ENCODE measurements at regions not wholly inside any gene's neighbourhood (a gene's known extent, or its start where the extent isn't known, plus 50 kb on each side); places are given as distances from the start of the nearest gene placed in this dataset.

- no peak for TF ChIP-seq POLR2AphosphoS5 (IDR thresholded peaks at IDR 0.05; ENCODE audit: low read depth, low read length)
- TF ChIP-seq SIN3A (IDR thresholded peaks at IDR 0.05; ENCODE audit: borderline replicate concordance, insufficient read depth, low read length), result no peak
- no peak for TF ChIP-seq TAF1 (IDR thresholded peaks at IDR 0.05; ENCODE audit: borderline replicate concordance, insufficient read depth, low read length)
- TF ChIP-seq REST (IDR thresholded peaks at IDR 0.05; ENCODE audit: insufficient read depth in 1 of 2, low read depth in 2 of 2, low read length in 2 of 2), result no peak
- no peak for TF ChIP-seq FOXP2 (optimal IDR thresholded peaks at IDR 0.05; ENCODE audit: borderline replicate concordance, extremely low read depth, extremely low read length, insufficient read depth)
These were observed 633.4 kb upstream of the EPHA7 start for GRCh38 chr6:94052749-94053148.

- no peak for TF ChIP-seq FOXP2 (optimal IDR thresholded peaks at IDR 0.05; ENCODE audit: borderline replicate concordance, extremely low read depth, extremely low read length, insufficient read depth)
- TF ChIP-seq POLR2AphosphoS5 (IDR thresholded peaks at IDR 0.05; ENCODE audit: low read depth, low read length), result no peak
- no peak for TF ChIP-seq SIN3A (IDR thresholded peaks at IDR 0.05; ENCODE audit: borderline replicate concordance, insufficient read depth, low read length)
- TF ChIP-seq REST (IDR thresholded peaks at IDR 0.05; ENCODE audit: insufficient read depth in 1 of 2, low read depth in 2 of 2, low read length in 2 of 2), result no peak
- no peak for TF ChIP-seq TAF1 (IDR thresholded peaks at IDR 0.05; ENCODE audit: borderline replicate concordance, insufficient read depth, low read length)
These were observed 631.2 kb upstream of the EPHA7 start for GRCh38 chr6:94050515-94050914.

- TF ChIP-seq SIN3A (IDR thresholded peaks at IDR 0.05; ENCODE audit: borderline replicate concordance, insufficient read depth, low read length), result no peak
- no peak for TF ChIP-seq FOXP2 (optimal IDR thresholded peaks at IDR 0.05; ENCODE audit: borderline replicate concordance, extremely low read depth, extremely low read length, insufficient read depth)
- TF ChIP-seq TAF1 (IDR thresholded peaks at IDR 0.05; ENCODE audit: borderline replicate concordance, insufficient read depth, low read length), result no peak
- no peak for TF ChIP-seq POLR2AphosphoS5 (IDR thresholded peaks at IDR 0.05; ENCODE audit: low read depth, low read length)
- no peak for TF ChIP-seq REST (IDR thresholded peaks at IDR 0.05; ENCODE audit: insufficient read depth in 1 of 2, low read depth in 2 of 2, low read length in 2 of 2)
These were observed 629.6 kb upstream of the EPHA7 start for GRCh38 chr6:94049001-94049400.

GRCh38 chr6:94045099-94045829, 625.9 kb upstream of the EPHA7 start:
- TF ChIP-seq POLR2AphosphoS5 (IDR thresholded peaks at IDR 0.05; ENCODE audit: low read depth, low read length), result no peak
- no peak for TF ChIP-seq SIN3A (IDR thresholded peaks at IDR 0.05; ENCODE audit: borderline replicate concordance, insufficient read depth, low read length)
- TF ChIP-seq TAF1 (IDR thresholded peaks at IDR 0.05; ENCODE audit: borderline replicate concordance, insufficient read depth, low read length), result no peak
- TF ChIP-seq REST (IDR thresholded peaks at IDR 0.05; ENCODE audit: insufficient read depth in 1 of 2, low read depth in 2 of 2, low read length in 2 of 2), result no peak
- no peak for TF ChIP-seq FOXP2 (optimal IDR thresholded peaks at IDR 0.05; ENCODE audit: borderline replicate concordance, extremely low read depth, extremely low read length, insufficient read depth)

Data from PFSK-1 (cell line).